IMR-90 (cell line): ENCODE measurements at regions not wholly inside any gene's neighbourhood (a gene's known extent, or its start where the extent isn't known, plus 50 kb on each side); places are given as distances from the start of the nearest gene placed in this dataset.

Source experiments
- ATAC-seq: fragments of 200-7000 bp; cut with Tn5 transposase; 2 replicates; pipeline ENCODE4 v1.9.1; 2020; ENCODE audit warnings: low read depth, mild to moderate bottlenecking, moderate library complexity
- BruUV-seq: library from RNA; stranded (reverse); fragments of 400-500 nt; replicated peaks from 2 replicates; lab custom pipeline; 2021; lab: Mats Ljungman, UMichigan
- CTCF ChIA-PET: fragments of 300-600 bp; formaldehyde crosslinking; extraction: SDS; loops from one replicate; lab custom pipeline; 2021; ENCODE audit warnings: antibody characterized with exemption; lab: Yijun Ruan, JAX
- POLR2A ChIA-PET: fragments of 300-600 bp; sonication (Branson Sonifier 250); formaldehyde crosslinking; loops from one replicate; lab custom pipeline; 2022; ENCODE audit warnings: antibody characterized with exemption; ENCODE audit not compliant: unreplicated experiment; lab: Charles Lee
- DNase-seq: peaks from one replicate; pipeline ENCODE4 v3.0.0; 2013
- H2AFZ ChIP-seq: replicated peaks from 2 replicates; pipeline ENCODE3; 2013; ENCODE audit warnings: low read length, mild to moderate bottlenecking; ENCODE audit not compliant: poor library complexity
- H2AK5ac ChIP-seq: 2 replicates; pipeline ENCODE4 v1.6.1; 2013; ENCODE audit warnings: low read depth, low read length, inconsistent platforms
- H2AK9ac ChIP-seq: replicated peaks from 2 replicates; pipeline ENCODE3; 2013; ENCODE audit warnings: mild to moderate bottlenecking, low read depth, low read length, moderate library complexity; ENCODE audit not compliant: poor library complexity
- H2BK120ac ChIP-seq: 2 replicates; pipeline ENCODE4 v1.6.1; 2013; ENCODE audit warnings: low read depth, low read length, inconsistent platforms
- H2BK15ac ChIP-seq: 3 replicates; pipeline ENCODE4 v1.6.1; 2013; ENCODE audit warnings: low read depth, low read length, inconsistent platforms
- H2BK20ac ChIP-seq: 2 replicates; pipeline ENCODE4 v1.6.1; 2013; ENCODE audit warnings: low read depth, mild to moderate bottlenecking, inconsistent platforms, low read length, moderate library complexity
- H2BK5ac ChIP-seq: 2 replicates; pipeline ENCODE4 v1.6.1; 2013; ENCODE audit warnings: mild to moderate bottlenecking, low read depth, low read length, inconsistent platforms; ENCODE audit not compliant: poor library complexity, severe bottlenecking
- H3K14ac ChIP-seq: replicated peaks from 2 replicates; pipeline ENCODE4 v1.6.1; 2013; ENCODE audit warnings: low read depth, low read length, inconsistent platforms
- H3K18ac ChIP-seq: 2 replicates; pipeline ENCODE4 v1.6.1; 2013; ENCODE audit warnings: low read depth, low read length, control low read depth
- H3K23ac ChIP-seq: 2 replicates; pipeline ENCODE4 v1.6.1; 2013; ENCODE audit warnings: low read depth, low read length, inconsistent platforms
- H3K27ac ChIP-seq: 2 replicates; pipeline ENCODE4 v1.5.1; 2013; ENCODE audit warnings: mild to moderate bottlenecking, control low read depth, low read length; ENCODE audit not compliant: insufficient read depth
- H3K27me3 ChIP-seq: 2 replicates; pipeline ENCODE4 v1.6.1; 2013; ENCODE audit warnings: low read length; ENCODE audit not compliant: control insufficient read depth, insufficient read depth
- H3K36me3 ChIP-seq: 2 replicates; pipeline ENCODE4 v1.6.1; 2013; ENCODE audit warnings: low read length, mixed read lengths; ENCODE audit not compliant: control insufficient read depth, insufficient read depth
- H3K4ac ChIP-seq: 2 replicates; pipeline ENCODE4 v1.6.1; 2013; ENCODE audit warnings: low read depth, low read length, inconsistent platforms
- H3K4me1 ChIP-seq: 2 replicates; pipeline ENCODE4 v1.6.1; 2013; ENCODE audit warnings: low read length, mixed read lengths; ENCODE audit not compliant: control insufficient read depth, insufficient read depth
- H3K4me2 ChIP-seq: 2 replicates; pipeline ENCODE4 v1.6.1; 2013; ENCODE audit warnings: low read depth, mild to moderate bottlenecking, control low read depth, low read length, moderate library complexity
- H3K4me3 ChIP-seq: 2 replicates; pipeline ENCODE4 v1.5.1; 2013; ENCODE audit warnings: low read depth, mild to moderate bottlenecking, control low read depth, low read length, moderate library complexity; ENCODE audit not compliant: insufficient read depth
- H3K56ac ChIP-seq: 2 replicates; pipeline ENCODE4 v1.6.1; 2013; ENCODE audit warnings: low read length, inconsistent platforms; ENCODE audit not compliant: insufficient read depth; ENCODE audit errors: extremely low read depth
- H3K79me1 ChIP-seq, 2 experiments: 2 replicates each; pipeline ENCODE4 v1.6.1; 2013; ENCODE audit warnings: low read length in 2 of 2, inconsistent platforms in 1 of 2, low read depth in 1 of 2
- H3K9ac ChIP-seq: 2 replicates; pipeline ENCODE4 v1.6.1; 2013; ENCODE audit warnings: low read depth, low read length, control low read depth
- H3K9me1 ChIP-seq: 2 replicates; pipeline ENCODE4 v1.6.1; 2013; ENCODE audit warnings: low read length, inconsistent platforms; ENCODE audit not compliant: insufficient read depth
- H3K9me3 ChIP-seq: 2 replicates; pipeline ENCODE4 v1.6.1; 2013; ENCODE audit warnings: low read length; ENCODE audit not compliant: control insufficient read depth, insufficient read depth
- H4K20me1 ChIP-seq: 2 replicates; pipeline ENCODE4 v1.6.1; 2013; ENCODE audit warnings: low read length, inconsistent platforms; ENCODE audit not compliant: insufficient read depth
- H4K5ac ChIP-seq: 2 replicates; pipeline ENCODE4 v1.6.1; 2013; ENCODE audit warnings: mild to moderate bottlenecking, low read depth, low read length, control low read depth
- H4K8ac ChIP-seq, 2 experiments: 2 replicates each; pipeline ENCODE4 v1.6.1; 2013; ENCODE audit warnings: low read depth in 2 of 2, low read length in 2 of 2, control low read depth in 1 of 2, inconsistent platforms in 1 of 2
- H4K91ac ChIP-seq: 2 replicates; pipeline ENCODE4 v1.6.1; 2013; ENCODE audit warnings: low read depth, low read length, inconsistent platforms; ENCODE audit not compliant: insufficient read depth
- BHLHE40 ChIP-seq: fragments of 150-350 bp; IDR thresholded peaks from 2 replicates; pipeline ENCODE4 v1.6.1; 2016; ENCODE audit warnings: mild to moderate bottlenecking, low read depth, low read length
- CEBPB ChIP-seq: IDR thresholded peaks from 2 replicates; pipeline ENCODE4 v1.6.1; 2012; ENCODE audit warnings: low read depth, low read length, improper control_type of control experiment
- CHD1 ChIP-seq: IDR thresholded peaks from 2 replicates; pipeline ENCODE4 v1.6.1; 2012; ENCODE audit warnings: low read depth, low read length, improper control_type of control experiment
- FOS ChIP-seq: fragments of 150-350 bp; IDR thresholded peaks from 2 replicates; pipeline ENCODE4 v1.6.1; 2016; ENCODE audit warnings: low read depth, low read length
- MAFK ChIP-seq: IDR thresholded peaks from 2 replicates; pipeline ENCODE4 v1.6.1; 2012; ENCODE audit warnings: low read depth, low read length, improper control_type of control experiment
- MAZ ChIP-seq: IDR thresholded peaks from 2 replicates; pipeline ENCODE4 v1.6.1; 2012; ENCODE audit warnings: low read depth, mild to moderate bottlenecking, low read length, improper control_type of control experiment, moderate library complexity, borderline replicate concordance
- NFE2L2 ChIP-seq: fragments of 150-350 bp; IDR thresholded peaks from 2 replicates; pipeline ENCODE4 v1.6.1; 2016; ENCODE audit warnings: low read depth, mild to moderate bottlenecking, low read length
- POLR2A ChIP-seq: IDR thresholded peaks from 2 replicates; pipeline ENCODE4 v1.6.1; 2012; ENCODE audit warnings: mild to moderate bottlenecking, low read depth, low read length
- RAD21 ChIP-seq: IDR thresholded peaks from 2 replicates; pipeline ENCODE4 v1.6.1; 2012; ENCODE audit warnings: low read length, improper control_type of control experiment
- RCOR1 ChIP-seq: IDR thresholded peaks from 2 replicates; pipeline ENCODE4 v1.6.1; 2012; ENCODE audit warnings: mild to moderate bottlenecking, low read length, improper control_type of control experiment; ENCODE audit not compliant: insufficient replicate concordance
- RFX5 ChIP-seq: IDR thresholded peaks from 2 replicates; pipeline ENCODE4 v1.8.0; 2012; ENCODE audit warnings: low read depth, mild to moderate bottlenecking, low read length, moderate library complexity
- SMC3 ChIP-seq: fragments of 150-350 bp; IDR thresholded peaks from 2 replicates; pipeline ENCODE4 v1.6.1; 2016; ENCODE audit warnings: low read depth, mild to moderate bottlenecking, antibody characterized with exemption, low read length, moderate library complexity
- WGBS, 2 experiments: methylation state at CpG; one replicate each; pipeline versions ENCODE4 v1.1.5 to v1.1.7; 2013; ENCODE audit warnings: missing lambda C conversion rate in 2 of 2; ENCODE audit not compliant: insufficient read length in 1 of 2; ENCODE audit errors: extremely low coverage in 2 of 2; 5-methylcytosine and 5-hydroxymethylcytosine counted together
- dilution Hi-C: fragments of 300-500 bp; cut with HindIII; formaldehyde crosslinking; loops from one replicate; pipeline ENCODE4 v1.14.3; 2018; ENCODE audit warnings: low sequenced_read_pairs; ENCODE audit not compliant: unreplicated experiment
- in situ Hi-C: fragments of 300-500 bp; cut with MboI; formaldehyde crosslinking; loops from 3 replicates; pipeline ENCODE4 v1.14.3; 2019; ENCODE audit warnings: low sequenced_read_pairs, inconsistent platforms, mixed read lengths
- intact Hi-C: fragments of 100-400 bp; cut with micrococcal nuclease; formaldehyde crosslinking; loops from 2 replicates; pipeline ENCODE4 v1.10.0; 2022
- TF ChIP-seq, protein P1 (sequence below): conservative IDR thresholded peaks from 2 replicates; pipeline ENCODE4 v1.5.1; 2012; ENCODE audit warnings: mild to moderate bottlenecking, low read depth, low read length, improper control_type of control experiment
- TF ChIP-seq, protein P2 (sequence below): fragments of 150-350 bp; IDR thresholded peaks from 2 replicates; pipeline ENCODE4 v1.6.1; 2017; ENCODE audit warnings: mild to moderate bottlenecking, antibody characterized with exemption, low read length, low read depth
- TF ChIP-seq, protein P3 (sequence below): fragments of 150-350 bp; IDR thresholded peaks from 2 replicates; pipeline ENCODE4 v1.6.1; 2016; ENCODE audit warnings: low read depth, mild to moderate bottlenecking, low read length, moderate library complexity, borderline replicate concordance

DNA sequence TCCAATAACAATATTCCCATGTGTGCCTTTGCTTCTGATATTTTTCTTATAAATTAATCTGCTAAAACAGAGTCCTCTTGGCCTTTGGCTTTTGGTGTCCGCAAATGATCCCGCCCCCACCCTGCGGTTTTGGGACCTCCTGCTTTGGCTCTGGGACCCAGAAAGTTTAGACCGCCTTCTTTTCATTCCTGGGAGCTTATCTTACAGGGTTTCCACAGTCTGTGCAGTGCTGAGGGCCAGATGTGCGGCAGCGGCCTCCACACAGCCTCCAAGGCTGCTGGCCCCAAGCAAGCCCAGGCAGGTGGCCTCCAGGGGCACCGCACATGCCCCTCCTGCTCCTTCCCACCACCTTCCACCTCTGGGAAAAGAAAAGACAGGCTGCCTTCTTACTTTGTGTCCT lies 191.5 kb downstream of the ERCC6L2 start:
- H3K4me2 ChIP-seq, result no peak overlapping the region
- ChIA-PET CTCF (no interaction called here), POLR2A (no interaction called here)
- no peaks in the 10 kb centered on the region for H3K36me3 ChIP-seq
- H2BK20ac ChIP-seq, result no peak overlapping the region
- no peaks in the 10 kb centered on the region for H3K79me1 ChIP-seq
- H4K91ac ChIP-seq, result no peak overlapping the region
- no peak overlapping the region for H3K18ac ChIP-seq
- no peaks in the 10 kb centered on the region for H4K20me1 ChIP-seq
- BruUV-seq, result no TSS peak
- no peak for TF ChIP-seq SMC3
- TF ChIP-seq RFX5, result no peak
- TF ChIP-seq MAZ, result no peak
- TF ChIP-seq, protein P1, sequence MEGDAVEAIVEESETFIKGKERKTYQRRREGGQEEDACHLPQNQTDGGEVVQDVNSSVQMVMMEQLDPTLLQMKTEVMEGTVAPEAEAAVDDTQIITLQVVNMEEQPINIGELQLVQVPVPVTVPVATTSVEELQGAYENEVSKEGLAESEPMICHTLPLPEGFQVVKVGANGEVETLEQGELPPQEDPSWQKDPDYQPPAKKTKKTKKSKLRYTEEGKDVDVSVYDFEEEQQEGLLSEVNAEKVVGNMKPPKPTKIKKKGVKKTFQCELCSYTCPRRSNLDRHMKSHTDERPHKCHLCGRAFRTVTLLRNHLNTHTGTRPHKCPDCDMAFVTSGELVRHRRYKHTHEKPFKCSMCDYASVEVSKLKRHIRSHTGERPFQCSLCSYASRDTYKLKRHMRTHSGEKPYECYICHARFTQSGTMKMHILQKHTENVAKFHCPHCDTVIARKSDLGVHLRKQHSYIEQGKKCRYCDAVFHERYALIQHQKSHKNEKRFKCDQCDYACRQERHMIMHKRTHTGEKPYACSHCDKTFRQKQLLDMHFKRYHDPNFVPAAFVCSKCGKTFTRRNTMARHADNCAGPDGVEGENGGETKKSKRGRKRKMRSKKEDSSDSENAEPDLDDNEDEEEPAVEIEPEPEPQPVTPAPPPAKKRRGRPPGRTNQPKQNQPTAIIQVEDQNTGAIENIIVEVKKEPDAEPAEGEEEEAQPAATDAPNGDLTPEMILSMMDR, result no peak
- no peak for TF ChIP-seq BHLHE40
- TF ChIP-seq NFE2L2, result no peak
- no peak for TF ChIP-seq CHD1
- TF ChIP-seq MAFK, result no peak
- TF ChIP-seq CEBPB, result no peak
- TF ChIP-seq, protein P2, sequence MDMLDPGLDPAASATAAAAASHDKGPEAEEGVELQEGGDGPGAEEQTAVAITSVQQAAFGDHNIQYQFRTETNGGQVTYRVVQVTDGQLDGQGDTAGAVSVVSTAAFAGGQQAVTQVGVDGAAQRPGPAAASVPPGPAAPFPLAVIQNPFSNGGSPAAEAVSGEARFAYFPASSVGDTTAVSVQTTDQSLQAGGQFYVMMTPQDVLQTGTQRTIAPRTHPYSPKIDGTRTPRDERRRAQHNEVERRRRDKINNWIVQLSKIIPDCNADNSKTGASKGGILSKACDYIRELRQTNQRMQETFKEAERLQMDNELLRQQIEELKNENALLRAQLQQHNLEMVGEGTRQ, result no peak
- TF ChIP-seq RCOR1, result no peak
- no peak for TF ChIP-seq FOS
- TF ChIP-seq RAD21, result no peak
- TF ChIP-seq POLR2A, result no peak
- TF ChIP-seq, protein P3, sequence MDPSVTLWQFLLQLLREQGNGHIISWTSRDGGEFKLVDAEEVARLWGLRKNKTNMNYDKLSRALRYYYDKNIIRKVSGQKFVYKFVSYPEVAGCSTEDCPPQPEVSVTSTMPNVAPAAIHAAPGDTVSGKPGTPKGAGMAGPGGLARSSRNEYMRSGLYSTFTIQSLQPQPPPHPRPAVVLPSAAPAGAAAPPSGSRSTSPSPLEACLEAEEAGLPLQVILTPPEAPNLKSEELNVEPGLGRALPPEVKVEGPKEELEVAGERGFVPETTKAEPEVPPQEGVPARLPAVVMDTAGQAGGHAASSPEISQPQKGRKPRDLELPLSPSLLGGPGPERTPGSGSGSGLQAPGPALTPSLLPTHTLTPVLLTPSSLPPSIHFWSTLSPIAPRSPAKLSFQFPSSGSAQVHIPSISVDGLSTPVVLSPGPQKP, result no peak
- H3K9me3 ChIP-seq, result no peaks in the 10 kb centered on the region
- no peak overlapping the region for H2AK5ac ChIP-seq
- no peak overlapping the region for H2BK5ac ChIP-seq
- intact Hi-C loops (no loop called here), in situ Hi-C loops (no loop called here), dilution Hi-C loops (no loop called here)
- H4K8ac ChIP-seq, result no peak overlapping the region
- no peaks in the 10 kb centered on the region for H3K9me1 ChIP-seq
- H4K5ac ChIP-seq, result no peak overlapping the region
- H3K56ac ChIP-seq, result no peak overlapping the region
- no peak for DNase-seq
- H3K4me1 ChIP-seq, result no peaks in the 10 kb centered on the region; the same call in 1 of the 2 replicates
- no peak overlapping the region for H2AK9ac ChIP-seq
- no peak overlapping the region for H2BK15ac ChIP-seq
- no peak overlapping the region for H3K27ac ChIP-seq
- no peak overlapping the region for H3K9ac ChIP-seq
- no peak overlapping the region for H2AFZ ChIP-seq
- H3K23ac ChIP-seq, result no peak overlapping the region
- H3K14ac ChIP-seq, result no peak overlapping the region
- H3K4ac ChIP-seq, result no peak overlapping the region
- H3K27me3 ChIP-seq, result peaks cover 11% of the 10 kb centered on the region
- 63% methylated on average over 4 of the region's 7 CpGs; no CpG with 5 or more reads in 1 of the 2 experiments for WGBS, 2 experiments
- H3K4me3 ChIP-seq, result no peak overlapping the region
- H2BK120ac ChIP-seq, result no peak overlapping the region
- no peak for ATAC-seq
